ENCODE measurements at regions not wholly inside any gene's neighbourhood (a gene's known extent, or its start where the extent isn't known, plus 50 kb on each side); places are given as distances from the start of the nearest gene placed in this dataset.

GRCh38 chr2:237261327-237261726 lies 152.6 kb downstream of the COL6A3 start:
- TF ChIP-seq CTCF (conservative IDR thresholded peaks at IDR 0.05): no peak
- no peak for TF ChIP-seq EZH2 (IDR thresholded peaks at IDR 0.05; ENCODE audit: low read depth)
